Tibial nerve (tissue), 4 donors: ENCODE measurements at regions not wholly inside any gene's neighbourhood (a gene's known extent, or its start where the extent isn't known, plus 50 kb on each side); places are given as distances from the start of the nearest gene placed in this dataset.

Source experiments
- CTCF ChIP-seq, 5 experiments: fragments of 200-600 bp in 3 of 5; fragments of 450-650 bp in 2 of 5; sonication (generic) in 3 of 5; IDR thresholded peaks; one replicate each; pipeline ENCODE4 v1.5.1; 2016 to 2019; ENCODE audit warnings: antibody characterized with exemption in 5 of 5, mild to moderate bottlenecking in 3 of 5, moderate library complexity in 2 of 5
- EP300 ChIP-seq, 2 donors: sonication (generic); formaldehyde crosslinking; IDR thresholded peaks; one replicate each; pipeline ENCODE4 v1.6.1; 2017; ENCODE audit warnings: antibody characterized with exemption in 2 of 2, mild to moderate bottlenecking in 1 of 2
- POLR2A ChIP-seq, 2 donors: fragments of 450-650 bp; IDR thresholded peaks; one replicate each; pipeline ENCODE4 v1.6.1; 2017; ENCODE audit warnings: antibody characterized with exemption in 2 of 2, mild to moderate bottlenecking in 2 of 2, moderate library complexity in 2 of 2

GRCh38 chr18:9017167-9017904 is 85.2 kb upstream of the NDUFV2 start:
- TF ChIP-seq POLR2A (IDR thresholded peaks at IDR 0.05) (no peak), CTCF (IDR thresholded peaks at IDR 0.05) (no peak), EP300 (IDR thresholded peaks at IDR 0.05) (no peak)
